Astrocyte (in vitro differentiated cells and primary cell): ENCODE measurements at regions not wholly inside any gene's neighbourhood (a gene's known extent, or its start where the extent isn't known, plus 50 kb on each side); places are given as distances from the start of the nearest gene placed in this dataset.

Experiments
- DNase-seq: peaks from one replicate; pipeline ENCODE4 v3.0.0-alpha.2; 2010; ENCODE audit warnings: low read depth
- FAIRE-seq: peaks from 2 replicates; lab custom pipeline; 2011; peaks lifted over from hg19 to GRCh38; lab: Jason Lieb, UNC
- H2AFZ ChIP-seq: 2 replicates; pipeline ENCODE4 v1.6.0; 2012; ENCODE audit warnings: low read depth, low read length, inconsistent platforms
- H3K27ac ChIP-seq: 2 replicates; pipeline ENCODE4 v1.5.1; 2011; ENCODE audit warnings: low read depth, low read length, inconsistent platforms
- H3K27me3 ChIP-seq: 2 replicates; pipeline ENCODE4 v1.6.0; 2011; ENCODE audit warnings: low read length, inconsistent platforms; ENCODE audit not compliant: insufficient read depth
- H3K36me3 ChIP-seq: 2 replicates; pipeline ENCODE4 v1.5.1; 2011; ENCODE audit warnings: low read length, inconsistent platforms; ENCODE audit not compliant: insufficient read depth
- H3K4me1 ChIP-seq: 2 replicates; pipeline ENCODE4 v1.5.1; 2011; ENCODE audit warnings: low read length, inconsistent platforms; ENCODE audit not compliant: insufficient read depth
- H3K4me2 ChIP-seq: 2 replicates; pipeline ENCODE4 v1.6.0; 2012; ENCODE audit warnings: low read length, inconsistent platforms
- H3K4me3 ChIP-seq: 2 replicates; pipeline ENCODE4 v1.5.1; 2011; ENCODE audit warnings: low read depth, mild to moderate bottlenecking, low read length, inconsistent platforms; ENCODE audit not compliant: insufficient read depth
- H3K79me2 ChIP-seq: 2 replicates; pipeline ENCODE4 v1.6.0; 2012; ENCODE audit warnings: mild to moderate bottlenecking, low read length, inconsistent platforms; ENCODE audit not compliant: insufficient read depth
- H3K9ac ChIP-seq: 2 replicates; pipeline ENCODE4 v1.6.0; 2012; ENCODE audit warnings: mild to moderate bottlenecking, low read length, inconsistent platforms
- H3K9me3 ChIP-seq: 2 replicates; pipeline ENCODE4 v1.5.1; 2012; ENCODE audit warnings: low read depth, mild to moderate bottlenecking, low read length, inconsistent platforms; ENCODE audit not compliant: insufficient read depth
- H4K20me1 ChIP-seq: 2 replicates; pipeline ENCODE4 v1.6.0; 2012; ENCODE audit warnings: low read length, inconsistent platforms; ENCODE audit not compliant: insufficient read depth
- H3K27ac Mint-ChIP-seq: one replicate; pipeline ENCODE4 v1.8.0; 2021; ENCODE audit warnings: mild to moderate bottlenecking, mixed read lengths; ENCODE audit not compliant: unreplicated experiment
- H3K27me3 Mint-ChIP-seq: one replicate; pipeline ENCODE4 v1.8.0; 2021; ENCODE audit warnings: low read depth, mixed read lengths; ENCODE audit not compliant: unreplicated experiment
- H3K36me3 Mint-ChIP-seq: one replicate; pipeline ENCODE4 v1.8.0; 2021; ENCODE audit warnings: low read depth, mixed read lengths; ENCODE audit not compliant: unreplicated experiment
- H3K4me1 Mint-ChIP-seq: one replicate; pipeline ENCODE4 v1.8.0; 2021; ENCODE audit warnings: low read depth, mixed read lengths; ENCODE audit not compliant: unreplicated experiment
- H3K4me3 Mint-ChIP-seq: one replicate; pipeline ENCODE4 v1.8.0; 2021; ENCODE audit warnings: mild to moderate bottlenecking, moderate library complexity, mixed read lengths; ENCODE audit not compliant: unreplicated experiment
- H3K9me3 Mint-ChIP-seq: one replicate; pipeline ENCODE4 v1.8.0; 2021; ENCODE audit warnings: mild to moderate bottlenecking, mixed read lengths; ENCODE audit not compliant: unreplicated experiment
- EZH2 ChIP-seq: IDR thresholded peaks from 2 replicates; pipeline ENCODE4 v1.6.1; 2012; ENCODE audit warnings: mild to moderate bottlenecking, low read length, inconsistent platforms; ENCODE audit not compliant: insufficient read depth
- TF ChIP-seq, protein P1 (sequence below): IDR thresholded peaks from 2 replicates; pipeline ENCODE4 v1.5.1; 2011; ENCODE audit warnings: low read depth, mild to moderate bottlenecking, inconsistent platforms, low read length, moderate library complexity; ENCODE audit not compliant: insufficient read depth

DNA sequence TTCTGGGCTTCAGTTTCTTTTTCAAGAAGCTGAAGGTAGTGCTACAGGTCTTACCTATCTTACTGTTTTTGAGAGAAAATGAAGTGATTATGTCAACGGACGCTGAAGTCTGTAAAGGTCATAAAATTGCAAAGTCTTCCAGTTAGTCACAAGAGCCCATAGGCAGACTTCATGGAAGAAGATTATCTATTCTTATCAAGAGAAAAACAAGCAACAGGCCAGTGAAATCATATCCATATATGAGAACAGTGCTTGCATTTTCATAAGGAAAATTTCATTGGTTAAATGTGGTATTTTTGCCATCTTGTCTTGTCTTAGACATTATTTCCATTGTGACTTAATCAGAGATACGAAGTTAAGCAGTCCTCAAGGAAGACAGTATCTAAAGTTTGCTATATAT is 412.7 kb upstream of the SEL1L start:
- peaks cover 2% of the 10 kb centered on the region for H3K9me3 ChIP-seq
- no peaks in the 10 kb centered on the region for H3K27me3 Mint-ChIP-seq
- H3K36me3 Mint-ChIP-seq = no peaks in the 10 kb centered on the region
- no peak overlapping the region for H3K27ac Mint-ChIP-seq
- no peaks in the 10 kb centered on the region for H3K79me2 ChIP-seq
- no peak overlapping the region for H3K4me3 ChIP-seq
- DNase-seq = no peak
- H3K4me1 ChIP-seq = no peaks in the 10 kb centered on the region
- H3K9ac ChIP-seq = no peak overlapping the region
- H3K4me3 Mint-ChIP-seq = no peak overlapping the region
- no peak overlapping the region for H2AFZ ChIP-seq
- H3K27me3 ChIP-seq = no peaks in the 10 kb centered on the region
- no peak overlapping the region for H3K4me2 ChIP-seq
- H3K9me3 Mint-ChIP-seq = no peaks in the 10 kb centered on the region
- no peaks in the 10 kb centered on the region for H4K20me1 ChIP-seq
- H3K36me3 ChIP-seq = no peaks in the 10 kb centered on the region
- no peak overlapping the region for H3K27ac ChIP-seq
- TF ChIP-seq EZH2 = no peak
- TF ChIP-seq, protein P1, sequence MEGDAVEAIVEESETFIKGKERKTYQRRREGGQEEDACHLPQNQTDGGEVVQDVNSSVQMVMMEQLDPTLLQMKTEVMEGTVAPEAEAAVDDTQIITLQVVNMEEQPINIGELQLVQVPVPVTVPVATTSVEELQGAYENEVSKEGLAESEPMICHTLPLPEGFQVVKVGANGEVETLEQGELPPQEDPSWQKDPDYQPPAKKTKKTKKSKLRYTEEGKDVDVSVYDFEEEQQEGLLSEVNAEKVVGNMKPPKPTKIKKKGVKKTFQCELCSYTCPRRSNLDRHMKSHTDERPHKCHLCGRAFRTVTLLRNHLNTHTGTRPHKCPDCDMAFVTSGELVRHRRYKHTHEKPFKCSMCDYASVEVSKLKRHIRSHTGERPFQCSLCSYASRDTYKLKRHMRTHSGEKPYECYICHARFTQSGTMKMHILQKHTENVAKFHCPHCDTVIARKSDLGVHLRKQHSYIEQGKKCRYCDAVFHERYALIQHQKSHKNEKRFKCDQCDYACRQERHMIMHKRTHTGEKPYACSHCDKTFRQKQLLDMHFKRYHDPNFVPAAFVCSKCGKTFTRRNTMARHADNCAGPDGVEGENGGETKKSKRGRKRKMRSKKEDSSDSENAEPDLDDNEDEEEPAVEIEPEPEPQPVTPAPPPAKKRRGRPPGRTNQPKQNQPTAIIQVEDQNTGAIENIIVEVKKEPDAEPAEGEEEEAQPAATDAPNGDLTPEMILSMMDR = no peak
- H3K4me1 Mint-ChIP-seq = no peaks in the 10 kb centered on the region
- FAIRE-seq = no peak

GRCh38 chr14:81946834-81947798 is 413.5 kb upstream of the SEL1L start:
- H3K9me3 ChIP-seq = peaks cover 2% of the 10 kb centered on the region
- H3K27ac ChIP-seq = no peak overlapping the region
- no peak overlapping the region for H3K9ac ChIP-seq
- H4K20me1 ChIP-seq = no peaks in the 10 kb centered on the region
- H3K36me3 ChIP-seq = no peaks in the 10 kb centered on the region
- Mint-ChIP-seq H3K4me3 (no peak overlapping the region), H3K4me1 (no peaks in the 10 kb centered on the region), H3K9me3 (no peaks in the 10 kb centered on the region), H3K36me3 (no peaks in the 10 kb centered on the region), H3K27ac (no peak overlapping the region), H3K27me3 (no peaks in the 10 kb centered on the region)
- H3K4me2 ChIP-seq = no peak overlapping the region
- no peaks in the 10 kb centered on the region for H3K79me2 ChIP-seq
- FAIRE-seq = no peak
- no peak overlapping the region for H3K4me3 ChIP-seq
- H3K4me1 ChIP-seq = no peaks in the 10 kb centered on the region
- no peak overlapping the region for H2AFZ ChIP-seq
- H3K27me3 ChIP-seq = no peaks in the 10 kb centered on the region
- no peak for TF ChIP-seq EZH2
- TF ChIP-seq, protein P1 = no peak
- peak; percentile 0 for DNase-seq

GRCh38 chr14:81952917-81953316 is 419.3 kb upstream of the SEL1L start:
- Mint-ChIP-seq H3K27ac (no peak overlapping the region), H3K4me3 (no peak overlapping the region), H3K4me1 (no peaks in the 10 kb centered on the region), H3K36me3 (no peaks in the 10 kb centered on the region), H3K9me3 (peaks cover 4% of the 10 kb centered on the region), H3K27me3 (no peaks in the 10 kb centered on the region)
- Histone ChIP-seq H3K27ac (no peak overlapping the region), H3K9me3 (peaks cover 5% of the 10 kb centered on the region), H3K4me1 (no peaks in the 10 kb centered on the region), H3K79me2 (no peaks in the 10 kb centered on the region), H3K4me3 (no peak overlapping the region), H2AFZ (no peak overlapping the region), H3K27me3 (no peaks in the 10 kb centered on the region), H3K9ac (no peak overlapping the region), H3K4me2 (no peak overlapping the region), H3K36me3 (no peaks in the 10 kb centered on the region), H4K20me1 (no peaks in the 10 kb centered on the region)
- DNase-seq (no peak), FAIRE-seq (no peak)
- TF ChIP-seq, protein P1 = no peak
- no peak for TF ChIP-seq EZH2
